Daoy (cell line): ENCODE measurements at regions not wholly inside any gene's neighbourhood (a gene's known extent, or its start where the extent isn't known, plus 50 kb on each side); places are given as distances from the start of the nearest gene placed in this dataset.
"Not testable (repeated sequence)": the region's sequence is repeated elsewhere in the genome, so short reads cannot be mapped to it uniquely, and the experiment has no call there.

Experiments
- DNase-seq: peaks from one replicate; pipeline ENCODE4 v3.0.0-alpha.2; 2015; ENCODE audit warnings: low read depth

DNA sequence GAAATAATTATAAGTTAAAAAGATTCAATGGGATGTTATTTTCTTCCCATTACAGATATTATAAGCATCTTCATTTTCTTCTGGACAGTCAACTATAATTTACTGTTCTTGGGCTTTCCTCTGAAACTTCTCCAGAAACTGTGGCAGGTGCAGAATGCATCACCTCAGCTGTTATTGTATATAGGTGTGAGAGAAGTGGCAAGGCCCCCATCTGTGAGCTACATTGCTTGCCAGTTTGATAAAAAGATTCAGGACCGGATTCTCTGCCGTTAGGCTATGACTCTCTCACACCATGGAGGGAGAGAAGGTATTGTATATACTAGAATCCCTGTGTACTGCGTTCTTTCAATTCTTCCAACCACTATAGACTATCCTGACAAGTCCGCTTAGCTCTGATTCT is 135.8 kb upstream of the CENPW start:
- no peak for DNase-seq

DNA sequence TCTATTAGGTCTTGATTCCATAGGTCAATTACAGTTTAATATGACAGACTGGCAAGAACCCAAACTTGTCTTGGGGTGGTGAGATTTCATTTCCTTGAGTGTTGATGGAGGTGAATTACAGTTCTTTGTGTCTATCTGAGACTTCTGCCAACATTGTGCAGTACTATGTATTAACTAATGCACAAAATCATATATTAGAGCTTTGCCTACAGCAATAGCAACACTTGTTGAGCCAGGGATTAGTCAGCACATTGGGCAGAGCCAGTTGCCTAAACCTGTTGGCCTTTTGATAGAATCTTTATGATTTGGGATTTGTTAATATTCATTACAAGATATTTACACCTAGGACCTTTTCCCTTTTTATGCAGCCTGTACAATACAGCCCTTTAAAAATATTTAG is 135.3 kb upstream of the CENPW start:
- DNase-seq, result no peak

- no peak for DNase-seq
These were observed 133.2 kb upstream of the CENPW start for GRCh38 chr6:126206504-126207246.

DNA sequence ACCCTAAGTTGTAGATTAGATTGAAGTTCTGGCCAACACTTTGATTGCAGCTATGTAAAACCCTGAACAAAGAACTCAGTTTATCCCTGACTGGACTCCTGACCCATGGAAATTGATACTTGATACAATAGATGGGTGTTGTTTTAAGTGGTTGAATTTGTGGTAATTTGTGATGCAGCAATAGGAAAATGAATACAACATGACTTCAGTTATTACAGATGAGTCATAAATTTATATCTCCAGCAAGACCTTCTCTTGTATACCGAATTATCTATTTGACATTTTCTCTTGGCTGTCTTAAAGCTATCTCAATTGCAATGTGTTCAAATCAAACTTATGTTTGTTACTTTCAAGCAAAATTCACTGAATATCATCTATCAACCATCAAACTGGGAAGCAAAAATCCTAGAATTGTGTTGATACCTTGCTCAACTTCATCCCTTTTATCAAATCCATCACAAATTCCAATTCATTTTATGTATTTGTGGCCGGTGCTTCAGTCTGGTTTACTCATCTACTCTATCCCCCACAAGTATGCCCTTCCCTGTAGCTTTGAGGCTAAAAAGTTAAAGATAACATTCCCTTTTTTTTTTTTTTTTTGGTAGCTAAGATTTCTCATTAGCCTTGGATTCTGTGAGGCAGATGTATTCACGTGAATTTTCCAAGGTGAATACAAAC is 129.4 kb upstream of the CENPW start:
- no peak for DNase-seq

DNA sequence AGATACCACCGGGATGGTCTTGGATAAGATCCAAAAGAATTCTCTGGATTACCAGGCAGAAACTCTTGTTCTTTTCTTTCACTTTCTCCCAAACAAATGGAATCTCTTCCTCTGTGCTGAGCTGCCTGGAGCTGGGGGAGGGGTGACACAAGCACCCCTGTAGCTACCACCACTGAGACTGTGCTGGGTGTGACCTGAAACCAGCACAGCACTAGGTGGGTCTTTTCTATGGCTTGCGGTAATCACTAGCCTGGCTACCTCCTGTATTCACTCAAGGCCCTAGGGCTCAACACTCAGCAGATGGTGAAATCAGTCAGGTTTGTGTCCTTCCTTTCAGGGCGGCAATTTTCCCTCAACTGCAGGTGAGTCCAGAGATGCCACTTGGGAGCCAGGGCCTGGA is 122.4 kb upstream of the CENPW start:
- DNase-seq, result no peak

- not testable (repeated sequence) for DNase-seq
These were observed 119.0 kb upstream of the CENPW start for GRCh38 chr6:126220901-126221300.

GRCh38 chr6:126227833-126228702 is 111.8 kb upstream of the CENPW start:
- DNase-seq, result no peak

DNA sequence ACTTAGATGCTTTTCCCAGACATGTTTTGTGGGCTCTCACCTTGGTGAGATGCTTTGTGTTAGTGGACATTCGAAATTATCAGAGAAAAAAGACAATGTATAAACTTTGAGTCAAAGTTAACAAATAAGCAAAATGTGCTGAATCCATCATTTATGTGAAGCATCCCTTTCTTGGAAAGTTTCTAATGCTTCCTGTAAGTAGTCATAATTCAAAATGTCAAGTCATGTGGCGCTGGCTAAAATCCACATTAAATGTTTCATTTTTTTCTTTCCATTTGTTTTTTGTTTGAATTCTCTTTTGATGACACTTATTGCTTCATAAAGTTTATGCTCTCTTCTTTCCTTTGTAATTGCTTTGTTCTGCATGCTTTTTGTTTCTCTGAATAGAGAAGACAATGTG is 107.2 kb upstream of the CENPW start:
- DNase-seq, result no peak

DNA sequence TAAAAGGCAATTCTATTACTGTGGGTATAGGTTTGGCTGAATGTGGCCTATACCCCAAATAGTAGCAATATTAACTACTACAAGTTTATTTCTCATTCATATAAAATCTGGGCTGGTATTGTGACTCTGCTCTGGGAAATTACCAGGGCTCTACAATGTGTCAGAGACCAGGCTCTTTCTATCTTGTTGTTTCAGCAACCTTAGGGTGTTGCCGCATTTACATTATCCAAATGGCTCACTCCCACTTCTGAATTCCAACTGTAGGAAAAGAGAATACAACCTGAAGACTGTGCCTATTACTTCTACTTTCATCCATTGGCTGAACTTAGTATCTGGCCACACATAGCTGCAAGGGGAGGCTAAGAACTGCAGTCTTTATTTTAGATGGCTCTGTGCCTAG is 106.7 kb upstream of the CENPW start:
- no peak for DNase-seq

- no peak for DNase-seq
These were observed 104.6 kb upstream of the CENPW start for GRCh38 chr6:126235363-126235762.

DNA sequence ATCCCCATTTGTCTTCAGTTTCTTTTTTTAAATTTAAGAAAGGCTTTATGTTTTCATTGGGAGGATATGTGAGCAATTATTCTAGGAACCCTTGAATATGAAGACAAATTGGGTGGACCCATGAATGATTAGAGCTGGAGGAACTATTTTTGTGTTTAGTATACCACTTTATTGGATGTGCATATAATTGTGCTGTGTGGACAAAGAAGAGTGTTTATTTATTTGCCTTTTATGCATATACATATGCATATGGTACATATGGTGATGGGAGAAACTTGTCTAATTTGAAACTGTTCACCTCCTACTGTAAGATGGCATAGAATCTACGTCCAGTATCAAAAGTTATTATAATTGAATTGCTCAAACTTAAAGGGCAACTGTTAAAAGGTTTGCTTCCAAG is 94.8 kb upstream of the CENPW start:
- DNase-seq, result no peak

GRCh38 chr6:126252154-126252553 is 87.8 kb upstream of the CENPW start:
- DNase-seq, result no peak

DNA sequence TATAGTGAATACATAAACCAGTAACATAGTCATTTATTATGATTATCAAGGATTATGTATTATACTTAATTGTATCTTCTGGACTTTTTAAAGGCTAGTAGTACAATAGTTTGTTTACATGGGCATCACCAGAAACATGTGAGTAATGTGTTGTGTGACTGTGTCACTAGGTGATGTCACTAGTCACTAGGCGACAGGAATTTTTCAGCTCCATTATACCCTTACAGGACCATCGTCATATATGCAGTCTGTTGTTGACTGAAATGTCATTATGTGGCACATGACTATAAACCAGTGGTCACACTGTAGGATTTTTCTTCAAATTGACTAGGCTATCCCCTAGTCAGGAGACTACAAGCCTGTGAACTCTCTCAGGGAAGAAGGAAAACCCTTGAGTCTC is 86.5 kb upstream of the CENPW start:
- DNase-seq, result no peak

- no peak for DNase-seq
These were observed 81.8 kb upstream of the CENPW start for GRCh38 chr6:126258150-126258549.

DNA sequence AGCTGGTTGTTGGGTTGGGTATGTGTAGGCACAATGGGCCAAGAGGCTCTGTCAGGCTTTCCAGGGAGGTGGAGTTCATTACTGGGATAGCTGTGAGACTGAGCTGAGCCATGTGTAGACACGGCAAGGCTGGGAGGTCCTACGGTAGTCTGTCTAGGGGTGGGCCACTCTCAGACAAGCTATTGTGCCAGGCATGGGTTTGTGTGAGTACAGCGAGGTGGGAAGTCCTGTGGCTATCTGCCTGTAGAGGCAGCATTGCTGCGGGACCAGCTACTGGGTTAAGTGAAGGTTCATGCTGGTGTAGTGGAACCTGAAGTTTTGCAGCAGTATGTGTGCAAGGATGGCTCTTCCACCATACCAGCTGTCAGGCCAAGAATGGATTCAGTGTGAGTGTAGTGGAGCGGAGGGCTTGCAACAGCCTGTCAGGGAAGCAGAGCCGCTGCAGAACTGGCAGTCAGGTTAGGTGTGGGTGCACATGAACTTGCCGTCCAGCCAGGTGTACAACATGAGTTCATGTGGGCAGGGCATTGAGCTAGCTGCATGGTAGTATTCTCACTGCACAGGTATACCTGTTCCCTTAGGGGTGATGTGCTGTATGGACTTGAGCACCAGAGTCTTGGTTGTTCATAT is 78.0 kb upstream of the CENPW start:
- DNase-seq, result no peak

DNA sequence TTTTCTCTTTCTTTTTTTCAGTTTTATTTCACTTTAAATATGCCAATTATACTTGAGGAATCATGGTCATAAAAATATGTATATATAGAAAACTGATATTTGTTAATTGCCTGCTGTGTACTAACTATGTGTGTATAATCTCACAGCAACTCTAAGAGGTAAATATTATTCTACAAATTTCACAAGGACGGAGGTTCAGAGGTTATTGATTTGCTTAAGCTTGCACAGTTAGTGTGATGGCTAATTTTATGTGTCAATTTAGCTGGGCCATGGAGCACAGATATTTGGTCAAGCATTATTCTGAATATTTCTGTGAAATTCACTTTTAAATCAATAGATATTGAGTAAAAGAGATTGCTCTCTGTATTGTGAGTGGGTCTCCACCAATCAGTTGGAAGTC is 75.7 kb upstream of the CENPW start:
- no peak for DNase-seq

- no peak for DNase-seq
These were observed 73.3 kb upstream of the CENPW start for GRCh38 chr6:126266664-126267063.

- DNase-seq, result peak; percentile 23
These were observed 72.3 kb upstream of the CENPW start for GRCh38 chr6:126267626-126268025.

DNA sequence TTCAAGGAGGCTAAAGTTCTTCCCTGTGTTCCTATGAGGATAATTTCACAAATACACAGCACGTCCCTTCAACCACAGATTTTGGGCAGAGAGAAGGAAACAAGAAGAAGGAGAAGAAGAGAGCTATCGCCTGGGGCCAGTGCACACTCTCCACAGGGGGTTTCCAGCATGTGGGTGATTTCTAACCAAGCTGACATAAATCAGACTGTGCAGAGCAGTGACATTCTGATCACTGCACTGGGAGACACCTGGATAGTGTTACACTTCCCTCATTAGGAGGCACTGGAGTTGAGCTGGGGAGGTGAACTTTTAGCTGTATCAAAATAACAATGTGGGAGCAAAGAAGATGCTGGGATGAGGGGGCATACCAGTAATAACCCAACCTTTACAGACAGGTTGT is 71.8 kb upstream of the CENPW start:
- DNase-seq, result peak; percentile 32

DNA sequence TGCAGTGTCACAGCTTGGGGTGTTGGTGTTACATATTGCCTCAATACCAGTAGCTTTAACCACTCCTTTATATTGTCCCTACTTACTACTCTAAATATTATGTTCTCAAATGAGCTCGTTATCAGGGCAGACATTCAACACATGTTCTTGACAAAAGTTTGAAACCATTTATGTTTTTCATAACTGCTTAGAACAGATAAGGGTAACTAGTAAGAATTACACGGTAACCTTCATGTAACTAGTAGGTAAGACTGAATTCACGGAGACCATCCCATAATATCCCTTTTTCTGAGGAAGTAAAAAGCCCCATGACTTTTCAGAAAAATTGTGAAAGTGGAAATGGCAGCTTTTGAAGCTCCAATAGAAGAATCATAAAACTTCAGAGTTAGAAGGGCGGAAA is 59.6 kb upstream of the CENPW start:
- no peak for DNase-seq

- DNase-seq, result no peak
These were observed 54.0 kb upstream of the CENPW start for GRCh38 chr6:126285871-126286365.
